NOMO-1 treated with dmso at 0.1 percent for 144 hours (cell line): ENCODE measurements at regions not wholly inside any gene's neighbourhood (a gene's known extent, or its start where the extent isn't known, plus 50 kb on each side); places are given as distances from the start of the nearest gene placed in this dataset.
"Not testable (repeated sequence)": the region's sequence is repeated elsewhere in the genome, so short reads cannot be mapped to it uniquely, and the experiment has no call there.

Source experiments
- DNase-seq: peaks from one replicate; lab custom pipeline; 2025; ENCODE audit not compliant: unreplicated experiment; lab: John Stamatoyannopoulos, UW

- not testable (repeated sequence) for DNase-seq
These were observed 204.3 kb downstream of the TMEM121 start for GRCh38 chr14:105730731-105731130.

- not testable (repeated sequence) for DNase-seq
These were observed 205.0 kb downstream of the TMEM121 start for GRCh38 chr14:105731221-105731985.

- no peak for DNase-seq
These were observed 207.0 kb downstream of the TMEM121 start for GRCh38 chr14:105733081-105734065.

GRCh38 chr14:105734241-105734640 lies 207.9 kb downstream of the TMEM121 start:
- not testable (repeated sequence) for DNase-seq

- DNase-seq = not testable (repeated sequence)
These were observed 209.9 kb downstream of the TMEM121 start for GRCh38 chr14:105736331-105736730.

GRCh38 chr14:105737504-105738246 lies 211.3 kb downstream of the TMEM121 start:
- no peak for DNase-seq

- DNase-seq = no peak
These were observed 212.3 kb downstream of the TMEM121 start for GRCh38 chr14:105738638-105739037.

- DNase-seq = no peak
These were observed 213.1 kb downstream of the TMEM121 start for GRCh38 chr14:105739331-105740102.

GRCh38 chr14:105740272-105740671 lies 213.9 kb downstream of the TMEM121 start:
- DNase-seq = not testable (repeated sequence)

- DNase-seq = not testable (repeated sequence)
These were observed 214.6 kb downstream of the TMEM121 start for GRCh38 chr14:105740961-105741360.

GRCh38 chr14:105741707-105742530 lies 215.5 kb downstream of the TMEM121 start:
- DNase-seq = not testable (repeated sequence)

GRCh38 chr14:105742531-105742848 lies 216.1 kb downstream of the TMEM121 start:
- DNase-seq = no peak

- DNase-seq = not testable (repeated sequence)
These were observed 216.7 kb downstream of the TMEM121 start for GRCh38 chr14:105742904-105743701.

GRCh38 chr14:105744213-105744787 lies 217.9 kb downstream of the TMEM121 start:
- DNase-seq = not testable (repeated sequence)

GRCh38 chr14:105745433-105746123 lies 219.2 kb downstream of the TMEM121 start:
- DNase-seq = no peak

- DNase-seq = no peak
These were observed 219.7 kb downstream of the TMEM121 start for GRCh38 chr14:105746124-105746514.

GRCh38 chr14:105746800-105747502 lies 220.6 kb downstream of the TMEM121 start:
- not testable (repeated sequence) for DNase-seq
